Thoracic aorta (tissue), 2 donors: ENCODE measurements at regions not wholly inside any gene's neighbourhood (a gene's known extent, or its start where the extent isn't known, plus 50 kb on each side); places are given as distances from the start of the nearest gene placed in this dataset.

Experiments
- ATAC-seq: fragments of 150-250 bp; one replicate; pipeline ENCODE4 v1.8.0; 2017; ENCODE audit warnings: low read depth; ENCODE audit not compliant: insufficient number of reproducible peaks, low FRiP score
- DNase-seq: peaks from one replicate; pipeline ENCODE4 v3.0.0-alpha.2; 2020; ENCODE audit warnings: low spot score
- H3K27ac ChIP-seq, 2 donors: fragments of 200-600 bp; sonication (generic); 1 replicate in 1 of 2; 2 replicates in 1 of 2; pipeline ENCODE4 v1.5.1; 2016; ENCODE audit warnings: mild to moderate bottlenecking in 2 of 2, moderate library complexity in 2 of 2
- H3K27me3 ChIP-seq: fragments of 200-600 bp; sonication (generic); replicated peaks from 2 replicates; pipeline ENCODE4 v1.6.0; 2016; ENCODE audit warnings: mild to moderate bottlenecking; ENCODE audit not compliant: insufficient read depth
- H3K36me3 ChIP-seq: fragments of 200-600 bp; sonication (generic); one replicate; pipeline ENCODE4 v1.5.1; 2016
- H3K4me1 ChIP-seq, 2 donors: fragments of 200-600 bp; sonication (generic); 1 replicate in 1 of 2; 2 replicates in 1 of 2; pipeline versions ENCODE4 v1.5.1 to v1.6.0; 2016; ENCODE audit warnings: low read depth in 2 of 2, mild to moderate bottlenecking in 1 of 2; ENCODE audit not compliant: control insufficient read depth in 1 of 2
- H3K4me3 ChIP-seq: fragments of 200-600 bp; sonication (generic); 2 replicates; pipeline ENCODE4 v1.5.1; 2016; ENCODE audit warnings: mild to moderate bottlenecking
- H3K9me3 ChIP-seq: fragments of 200-600 bp; sonication (generic); 2 replicates; pipeline ENCODE4 v1.5.1; 2016
- TF ChIP-seq, protein P1 (sequence below): fragments of 200-600 bp; sonication (generic); IDR thresholded peaks from one replicate; pipeline ENCODE4 v1.5.1; 2019; ENCODE audit warnings: antibody characterized with exemption

DNA sequence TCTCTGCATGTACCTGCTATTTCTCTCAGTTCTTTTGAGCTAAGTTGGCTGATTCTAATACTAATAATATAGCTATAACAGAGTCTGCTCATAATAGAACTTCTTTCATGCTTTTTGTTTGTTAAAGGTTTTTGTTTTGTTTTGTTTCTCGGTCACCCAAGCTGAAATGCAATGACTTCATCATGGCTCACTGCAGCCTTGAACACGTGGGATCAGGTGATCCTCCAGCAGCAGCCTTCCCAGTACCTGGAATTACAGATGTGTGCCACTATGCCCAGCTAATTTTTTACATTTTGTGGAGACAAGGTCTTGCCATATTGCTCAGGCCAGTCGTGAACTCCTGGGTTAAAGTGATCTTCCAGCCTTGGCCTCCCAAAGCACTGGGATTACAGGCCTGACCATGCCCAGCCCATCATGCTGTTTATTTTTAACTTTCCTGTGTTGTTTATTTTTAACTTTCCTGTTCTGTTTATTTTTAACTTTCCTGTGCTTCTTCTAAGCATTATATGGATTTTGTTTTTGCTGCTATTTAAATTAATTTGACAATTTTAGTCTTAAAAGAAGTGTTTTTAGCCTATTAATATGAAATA, 763.8 kb upstream of the CDH7 start:
- TF ChIP-seq, protein P1, sequence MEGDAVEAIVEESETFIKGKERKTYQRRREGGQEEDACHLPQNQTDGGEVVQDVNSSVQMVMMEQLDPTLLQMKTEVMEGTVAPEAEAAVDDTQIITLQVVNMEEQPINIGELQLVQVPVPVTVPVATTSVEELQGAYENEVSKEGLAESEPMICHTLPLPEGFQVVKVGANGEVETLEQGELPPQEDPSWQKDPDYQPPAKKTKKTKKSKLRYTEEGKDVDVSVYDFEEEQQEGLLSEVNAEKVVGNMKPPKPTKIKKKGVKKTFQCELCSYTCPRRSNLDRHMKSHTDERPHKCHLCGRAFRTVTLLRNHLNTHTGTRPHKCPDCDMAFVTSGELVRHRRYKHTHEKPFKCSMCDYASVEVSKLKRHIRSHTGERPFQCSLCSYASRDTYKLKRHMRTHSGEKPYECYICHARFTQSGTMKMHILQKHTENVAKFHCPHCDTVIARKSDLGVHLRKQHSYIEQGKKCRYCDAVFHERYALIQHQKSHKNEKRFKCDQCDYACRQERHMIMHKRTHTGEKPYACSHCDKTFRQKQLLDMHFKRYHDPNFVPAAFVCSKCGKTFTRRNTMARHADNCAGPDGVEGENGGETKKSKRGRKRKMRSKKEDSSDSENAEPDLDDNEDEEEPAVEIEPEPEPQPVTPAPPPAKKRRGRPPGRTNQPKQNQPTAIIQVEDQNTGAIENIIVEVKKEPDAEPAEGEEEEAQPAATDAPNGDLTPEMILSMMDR = no peak
- no peak for DNase-seq
- no peaks in the 10 kb centered on the region for H3K36me3 ChIP-seq
- ATAC-seq = no peak
- no peaks in the 10 kb centered on the region for H3K4me1 ChIP-seq
- no peaks in the 10 kb centered on the region for H3K9me3 ChIP-seq
- no peak overlapping the region for H3K27ac ChIP-seq
- no peaks in the 10 kb centered on the region for H3K27me3 ChIP-seq
- no peak overlapping the region for H3K4me3 ChIP-seq

DNA sequence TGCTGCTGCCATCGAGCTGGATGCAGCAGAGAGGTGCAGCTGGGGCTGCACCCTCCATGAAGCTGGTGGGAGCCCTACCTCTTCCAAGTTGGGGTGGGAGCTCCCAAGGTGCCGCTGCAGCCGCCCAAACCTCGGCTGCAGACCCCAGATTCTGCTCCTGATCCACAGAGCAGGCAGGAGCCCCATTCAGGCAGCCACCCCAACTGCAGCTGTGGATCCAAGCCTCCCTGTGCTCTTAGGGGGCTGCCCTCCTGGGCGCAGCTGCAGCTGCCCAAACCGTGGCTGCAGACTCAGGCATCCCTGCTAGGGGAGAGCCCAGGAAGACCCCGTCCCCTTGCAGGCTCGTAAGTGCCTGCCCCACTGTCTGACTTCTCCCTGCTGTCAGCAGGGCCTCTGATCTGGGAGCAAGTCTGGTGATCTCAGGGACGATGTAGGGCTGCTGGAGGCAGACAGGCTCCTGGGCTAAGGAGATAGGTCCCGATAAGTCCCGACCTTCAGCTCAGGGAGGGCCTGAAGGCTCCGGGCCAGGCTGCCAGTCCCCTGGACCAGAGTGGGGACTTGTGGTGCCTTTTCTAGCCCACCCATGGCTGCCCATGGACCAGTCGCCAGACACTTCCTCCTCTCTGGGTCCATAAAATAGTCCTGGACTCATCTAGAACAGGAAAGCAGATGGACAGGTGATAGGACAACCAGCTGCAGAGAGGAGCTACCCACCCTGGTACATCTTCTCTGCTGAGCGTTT, 767.1 kb upstream of the CDH7 start:
- no peak overlapping the region for H3K4me3 ChIP-seq
- ATAC-seq = no peak
- H3K27ac ChIP-seq = no peak overlapping the region
- H3K27me3 ChIP-seq = no peaks in the 10 kb centered on the region
- H3K9me3 ChIP-seq = no peaks in the 10 kb centered on the region
- no peaks in the 10 kb centered on the region for H3K36me3 ChIP-seq
- no peaks in the 10 kb centered on the region for H3K4me1 ChIP-seq
- no peak for DNase-seq
- TF ChIP-seq, protein P1 = no peak

- H3K27ac ChIP-seq = no peak overlapping the region
- H3K27me3 ChIP-seq = no peaks in the 10 kb centered on the region
- TF ChIP-seq, protein P1 = no peak
- ATAC-seq (no peak), DNase-seq (no peak)
- H3K9me3 ChIP-seq = no peaks in the 10 kb centered on the region
- no peak overlapping the region for H3K4me3 ChIP-seq
- no peaks in the 10 kb centered on the region for H3K36me3 ChIP-seq
- H3K4me1 ChIP-seq = no peaks in the 10 kb centered on the region
Measured at GRCh38 chr18:64982414-64983055, 768.3 kb upstream of the CDH7 start.

- no peaks in the 10 kb centered on the region for H3K27me3 ChIP-seq
- H3K36me3 ChIP-seq = no peaks in the 10 kb centered on the region
- H3K4me1 ChIP-seq = no peaks in the 10 kb centered on the region
- TF ChIP-seq, protein P1 = no peak
- no peak overlapping the region for H3K27ac ChIP-seq
- no peak for ATAC-seq
- H3K9me3 ChIP-seq = no peaks in the 10 kb centered on the region
- DNase-seq = no peak
- no peak overlapping the region for H3K4me3 ChIP-seq
Measured at GRCh38 chr18:64981915-64982314, 768.9 kb upstream of the CDH7 start.

- DNase-seq (no peak), ATAC-seq (no peak)
- Histone ChIP-seq H3K4me1 (no peaks in the 10 kb centered on the region), H3K9me3 (no peaks in the 10 kb centered on the region), H3K36me3 (no peaks in the 10 kb centered on the region), H3K27ac (no peak overlapping the region), H3K27me3 (no peaks in the 10 kb centered on the region), H3K4me3 (no peak overlapping the region)
- TF ChIP-seq, protein P1 = no peak
Measured at GRCh38 chr18:64979791-64980190, 771.0 kb upstream of the CDH7 start.
